OCI-LY7 (cell line): ENCODE measurements at regions not wholly inside any gene's neighbourhood (a gene's known extent, or its start where the extent isn't known, plus 50 kb on each side); places are given as distances from the start of the nearest gene placed in this dataset.

Source experiments
- CTCF ChIP-seq: fragments of 200-600 bp; sonication (generic); conservative IDR thresholded peaks from 2 replicates; pipeline ENCODE4 v1.5.1; 2014; ENCODE audit warnings: mild to moderate bottlenecking, antibody characterized with exemption, low read length, moderate library complexity, mixed read lengths
- EZH2phosphoT487 ChIP-seq: fragments of 200-600 bp; sonication (generic); IDR thresholded peaks from 2 replicates; pipeline ENCODE4 v1.6.1; 2018; ENCODE audit warnings: low read depth, borderline replicate concordance, mild to moderate bottlenecking, mixed run types, antibody characterized with exemption, low read length, moderate library complexity, mixed read lengths

- TF ChIP-seq CTCF: no peak
- TF ChIP-seq EZH2phosphoT487: no peak
Measured at GRCh38 chr11:115745610-115746512, 241.6 kb upstream of the CADM1 start.
